ENCODE measurements at regions not wholly inside any gene's neighbourhood (a gene's known extent, or its start where the extent isn't known, plus 50 kb on each side); places are given as distances from the start of the nearest gene placed in this dataset.

DNA sequence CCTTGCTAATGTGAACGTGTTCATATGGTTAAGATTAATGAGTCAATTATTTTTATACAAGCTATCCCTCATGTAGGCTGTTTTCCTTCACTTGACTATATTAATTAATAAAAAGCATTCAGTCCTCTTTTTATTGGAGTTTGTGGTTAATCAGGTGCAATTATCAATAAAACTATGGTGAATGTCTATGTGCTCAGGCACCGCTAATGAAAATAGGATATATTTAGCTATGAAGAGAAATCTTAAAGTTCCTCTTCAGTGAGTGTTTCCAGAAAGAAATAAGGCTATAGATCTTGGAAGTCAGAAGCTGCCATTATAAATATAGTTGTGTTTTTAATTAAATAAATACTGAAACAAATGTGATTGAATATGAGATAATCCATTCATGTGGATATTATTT lies 422.1 kb downstream of the DMAC1 start:
- TF ChIP-seq, protein P1, sequence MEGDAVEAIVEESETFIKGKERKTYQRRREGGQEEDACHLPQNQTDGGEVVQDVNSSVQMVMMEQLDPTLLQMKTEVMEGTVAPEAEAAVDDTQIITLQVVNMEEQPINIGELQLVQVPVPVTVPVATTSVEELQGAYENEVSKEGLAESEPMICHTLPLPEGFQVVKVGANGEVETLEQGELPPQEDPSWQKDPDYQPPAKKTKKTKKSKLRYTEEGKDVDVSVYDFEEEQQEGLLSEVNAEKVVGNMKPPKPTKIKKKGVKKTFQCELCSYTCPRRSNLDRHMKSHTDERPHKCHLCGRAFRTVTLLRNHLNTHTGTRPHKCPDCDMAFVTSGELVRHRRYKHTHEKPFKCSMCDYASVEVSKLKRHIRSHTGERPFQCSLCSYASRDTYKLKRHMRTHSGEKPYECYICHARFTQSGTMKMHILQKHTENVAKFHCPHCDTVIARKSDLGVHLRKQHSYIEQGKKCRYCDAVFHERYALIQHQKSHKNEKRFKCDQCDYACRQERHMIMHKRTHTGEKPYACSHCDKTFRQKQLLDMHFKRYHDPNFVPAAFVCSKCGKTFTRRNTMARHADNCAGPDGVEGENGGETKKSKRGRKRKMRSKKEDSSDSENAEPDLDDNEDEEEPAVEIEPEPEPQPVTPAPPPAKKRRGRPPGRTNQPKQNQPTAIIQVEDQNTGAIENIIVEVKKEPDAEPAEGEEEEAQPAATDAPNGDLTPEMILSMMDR (IDR thresholded peaks at IDR 0.05; ENCODE audit: insufficient read depth, low read length), result no peak
- TF ChIP-seq POLR2AphosphoS5 (IDR thresholded peaks at IDR 0.05; ENCODE audit: low read depth) (no peak), SPI1 (IDR thresholded peaks at IDR 0.05; ENCODE audit: borderline replicate concordance, low read depth) (no peak)
- TF ChIP-seq, protein P2, sequence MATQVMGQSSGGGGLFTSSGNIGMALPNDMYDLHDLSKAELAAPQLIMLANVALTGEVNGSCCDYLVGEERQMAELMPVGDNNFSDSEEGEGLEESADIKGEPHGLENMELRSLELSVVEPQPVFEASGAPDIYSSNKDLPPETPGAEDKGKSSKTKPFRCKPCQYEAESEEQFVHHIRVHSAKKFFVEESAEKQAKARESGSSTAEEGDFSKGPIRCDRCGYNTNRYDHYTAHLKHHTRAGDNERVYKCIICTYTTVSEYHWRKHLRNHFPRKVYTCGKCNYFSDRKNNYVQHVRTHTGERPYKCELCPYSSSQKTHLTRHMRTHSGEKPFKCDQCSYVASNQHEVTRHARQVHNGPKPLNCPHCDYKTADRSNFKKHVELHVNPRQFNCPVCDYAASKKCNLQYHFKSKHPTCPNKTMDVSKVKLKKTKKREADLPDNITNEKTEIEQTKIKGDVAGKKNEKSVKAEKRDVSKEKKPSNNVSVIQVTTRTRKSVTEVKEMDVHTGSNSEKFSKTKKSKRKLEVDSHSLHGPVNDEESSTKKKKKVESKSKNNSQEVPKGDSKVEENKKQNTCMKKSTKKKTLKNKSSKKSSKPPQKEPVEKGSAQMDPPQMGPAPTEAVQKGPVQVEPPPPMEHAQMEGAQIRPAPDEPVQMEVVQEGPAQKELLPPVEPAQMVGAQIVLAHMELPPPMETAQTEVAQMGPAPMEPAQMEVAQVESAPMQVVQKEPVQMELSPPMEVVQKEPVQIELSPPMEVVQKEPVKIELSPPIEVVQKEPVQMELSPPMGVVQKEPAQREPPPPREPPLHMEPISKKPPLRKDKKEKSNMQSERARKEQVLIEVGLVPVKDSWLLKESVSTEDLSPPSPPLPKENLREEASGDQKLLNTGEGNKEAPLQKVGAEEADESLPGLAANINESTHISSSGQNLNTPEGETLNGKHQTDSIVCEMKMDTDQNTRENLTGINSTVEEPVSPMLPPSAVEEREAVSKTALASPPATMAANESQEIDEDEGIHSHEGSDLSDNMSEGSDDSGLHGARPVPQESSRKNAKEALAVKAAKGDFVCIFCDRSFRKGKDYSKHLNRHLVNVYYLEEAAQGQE (IDR thresholded peaks at IDR 0.05; ENCODE audit: insufficient replicate concordance, low read depth), result no peak

Data from HL-60 (cell line).